IMR-90 (cell line): ENCODE measurements at regions not wholly inside any gene's neighbourhood (a gene's known extent, or its start where the extent isn't known, plus 50 kb on each side); places are given as distances from the start of the nearest gene placed in this dataset.

Source experiments
- ATAC-seq: fragments of 200-7000 bp; cut with Tn5 transposase; 2 replicates; pipeline ENCODE4 v1.9.1; 2020; ENCODE audit warnings: low read depth, mild to moderate bottlenecking, moderate library complexity
- BruUV-seq: library from RNA; stranded (reverse); fragments of 400-500 nt; replicated peaks from 2 replicates; lab custom pipeline; 2021; lab: Mats Ljungman, UMichigan
- CTCF ChIA-PET: fragments of 300-600 bp; formaldehyde crosslinking; extraction: SDS; loops from one replicate; lab custom pipeline; 2021; ENCODE audit warnings: antibody characterized with exemption; lab: Yijun Ruan, JAX
- POLR2A ChIA-PET: fragments of 300-600 bp; sonication (Branson Sonifier 250); formaldehyde crosslinking; loops from one replicate; lab custom pipeline; 2022; ENCODE audit warnings: antibody characterized with exemption; ENCODE audit not compliant: unreplicated experiment; lab: Charles Lee
- DNase-seq: peaks from one replicate; pipeline ENCODE4 v3.0.0; 2013
- H2AFZ ChIP-seq: replicated peaks from 2 replicates; pipeline ENCODE3; 2013; ENCODE audit warnings: low read length, mild to moderate bottlenecking; ENCODE audit not compliant: poor library complexity
- H2AK5ac ChIP-seq: 2 replicates; pipeline ENCODE4 v1.6.1; 2013; ENCODE audit warnings: low read depth, low read length, inconsistent platforms
- H2AK9ac ChIP-seq: replicated peaks from 2 replicates; pipeline ENCODE3; 2013; ENCODE audit warnings: mild to moderate bottlenecking, low read depth, low read length, moderate library complexity; ENCODE audit not compliant: poor library complexity
- H2BK120ac ChIP-seq: 2 replicates; pipeline ENCODE4 v1.6.1; 2013; ENCODE audit warnings: low read depth, low read length, inconsistent platforms
- H2BK15ac ChIP-seq: 3 replicates; pipeline ENCODE4 v1.6.1; 2013; ENCODE audit warnings: low read depth, low read length, inconsistent platforms
- H2BK20ac ChIP-seq: 2 replicates; pipeline ENCODE4 v1.6.1; 2013; ENCODE audit warnings: low read depth, mild to moderate bottlenecking, inconsistent platforms, low read length, moderate library complexity
- H2BK5ac ChIP-seq: 2 replicates; pipeline ENCODE4 v1.6.1; 2013; ENCODE audit warnings: mild to moderate bottlenecking, low read depth, low read length, inconsistent platforms; ENCODE audit not compliant: poor library complexity, severe bottlenecking
- H3K14ac ChIP-seq: replicated peaks from 2 replicates; pipeline ENCODE4 v1.6.1; 2013; ENCODE audit warnings: low read depth, low read length, inconsistent platforms
- H3K18ac ChIP-seq: 2 replicates; pipeline ENCODE4 v1.6.1; 2013; ENCODE audit warnings: low read depth, low read length, control low read depth
- H3K23ac ChIP-seq: 2 replicates; pipeline ENCODE4 v1.6.1; 2013; ENCODE audit warnings: low read depth, low read length, inconsistent platforms
- H3K27ac ChIP-seq: 2 replicates; pipeline ENCODE4 v1.5.1; 2013; ENCODE audit warnings: mild to moderate bottlenecking, control low read depth, low read length; ENCODE audit not compliant: insufficient read depth
- H3K27me3 ChIP-seq: 2 replicates; pipeline ENCODE4 v1.6.1; 2013; ENCODE audit warnings: low read length; ENCODE audit not compliant: control insufficient read depth, insufficient read depth
- H3K36me3 ChIP-seq: 2 replicates; pipeline ENCODE4 v1.6.1; 2013; ENCODE audit warnings: low read length, mixed read lengths; ENCODE audit not compliant: control insufficient read depth, insufficient read depth
- H3K4ac ChIP-seq: 2 replicates; pipeline ENCODE4 v1.6.1; 2013; ENCODE audit warnings: low read depth, low read length, inconsistent platforms
- H3K4me1 ChIP-seq: 2 replicates; pipeline ENCODE4 v1.6.1; 2013; ENCODE audit warnings: low read length, mixed read lengths; ENCODE audit not compliant: control insufficient read depth, insufficient read depth
- H3K4me2 ChIP-seq: 2 replicates; pipeline ENCODE4 v1.6.1; 2013; ENCODE audit warnings: low read depth, mild to moderate bottlenecking, control low read depth, low read length, moderate library complexity
- H3K4me3 ChIP-seq: 2 replicates; pipeline ENCODE4 v1.5.1; 2013; ENCODE audit warnings: low read depth, mild to moderate bottlenecking, control low read depth, low read length, moderate library complexity; ENCODE audit not compliant: insufficient read depth
- H3K56ac ChIP-seq: 2 replicates; pipeline ENCODE4 v1.6.1; 2013; ENCODE audit warnings: low read length, inconsistent platforms; ENCODE audit not compliant: insufficient read depth; ENCODE audit errors: extremely low read depth
- H3K79me1 ChIP-seq, 2 experiments: 2 replicates each; pipeline ENCODE4 v1.6.1; 2013; ENCODE audit warnings: low read length in 2 of 2, inconsistent platforms in 1 of 2, low read depth in 1 of 2
- H3K9ac ChIP-seq: 2 replicates; pipeline ENCODE4 v1.6.1; 2013; ENCODE audit warnings: low read depth, low read length, control low read depth
- H3K9me1 ChIP-seq: 2 replicates; pipeline ENCODE4 v1.6.1; 2013; ENCODE audit warnings: low read length, inconsistent platforms; ENCODE audit not compliant: insufficient read depth
- H3K9me3 ChIP-seq: 2 replicates; pipeline ENCODE4 v1.6.1; 2013; ENCODE audit warnings: low read length; ENCODE audit not compliant: control insufficient read depth, insufficient read depth
- H4K20me1 ChIP-seq: 2 replicates; pipeline ENCODE4 v1.6.1; 2013; ENCODE audit warnings: low read length, inconsistent platforms; ENCODE audit not compliant: insufficient read depth
- H4K5ac ChIP-seq: 2 replicates; pipeline ENCODE4 v1.6.1; 2013; ENCODE audit warnings: mild to moderate bottlenecking, low read depth, low read length, control low read depth
- H4K8ac ChIP-seq, 2 experiments: 2 replicates each; pipeline ENCODE4 v1.6.1; 2013; ENCODE audit warnings: low read depth in 2 of 2, low read length in 2 of 2, control low read depth in 1 of 2, inconsistent platforms in 1 of 2
- H4K91ac ChIP-seq: 2 replicates; pipeline ENCODE4 v1.6.1; 2013; ENCODE audit warnings: low read depth, low read length, inconsistent platforms; ENCODE audit not compliant: insufficient read depth
- BHLHE40 ChIP-seq: fragments of 150-350 bp; IDR thresholded peaks from 2 replicates; pipeline ENCODE4 v1.6.1; 2016; ENCODE audit warnings: mild to moderate bottlenecking, low read depth, low read length
- CEBPB ChIP-seq: IDR thresholded peaks from 2 replicates; pipeline ENCODE4 v1.6.1; 2012; ENCODE audit warnings: low read depth, low read length, improper control_type of control experiment
- CHD1 ChIP-seq: IDR thresholded peaks from 2 replicates; pipeline ENCODE4 v1.6.1; 2012; ENCODE audit warnings: low read depth, low read length, improper control_type of control experiment
- FOS ChIP-seq: fragments of 150-350 bp; IDR thresholded peaks from 2 replicates; pipeline ENCODE4 v1.6.1; 2016; ENCODE audit warnings: low read depth, low read length
- MAFK ChIP-seq: IDR thresholded peaks from 2 replicates; pipeline ENCODE4 v1.6.1; 2012; ENCODE audit warnings: low read depth, low read length, improper control_type of control experiment
- MAZ ChIP-seq: IDR thresholded peaks from 2 replicates; pipeline ENCODE4 v1.6.1; 2012; ENCODE audit warnings: low read depth, mild to moderate bottlenecking, low read length, improper control_type of control experiment, moderate library complexity, borderline replicate concordance
- MXI1 ChIP-seq: IDR thresholded peaks from 2 replicates; pipeline ENCODE4 v1.6.1; 2012; ENCODE audit warnings: low read depth, mild to moderate bottlenecking, low read length, moderate library complexity, borderline replicate concordance
- NFE2L2 ChIP-seq: fragments of 150-350 bp; IDR thresholded peaks from 2 replicates; pipeline ENCODE4 v1.6.1; 2016; ENCODE audit warnings: low read depth, mild to moderate bottlenecking, low read length
- POLR2A ChIP-seq: IDR thresholded peaks from 2 replicates; pipeline ENCODE4 v1.6.1; 2012; ENCODE audit warnings: mild to moderate bottlenecking, low read depth, low read length
- RAD21 ChIP-seq: IDR thresholded peaks from 2 replicates; pipeline ENCODE4 v1.6.1; 2012; ENCODE audit warnings: low read length, improper control_type of control experiment
- RCOR1 ChIP-seq: IDR thresholded peaks from 2 replicates; pipeline ENCODE4 v1.6.1; 2012; ENCODE audit warnings: mild to moderate bottlenecking, low read length, improper control_type of control experiment; ENCODE audit not compliant: insufficient replicate concordance
- RFX5 ChIP-seq: IDR thresholded peaks from 2 replicates; pipeline ENCODE4 v1.8.0; 2012; ENCODE audit warnings: low read depth, mild to moderate bottlenecking, low read length, moderate library complexity
- SMC3 ChIP-seq: fragments of 150-350 bp; IDR thresholded peaks from 2 replicates; pipeline ENCODE4 v1.6.1; 2016; ENCODE audit warnings: low read depth, mild to moderate bottlenecking, antibody characterized with exemption, low read length, moderate library complexity
- dilution Hi-C: fragments of 300-500 bp; cut with HindIII; formaldehyde crosslinking; loops from one replicate; pipeline ENCODE4 v1.14.3; 2018; ENCODE audit warnings: low sequenced_read_pairs; ENCODE audit not compliant: unreplicated experiment
- in situ Hi-C: fragments of 300-500 bp; cut with MboI; formaldehyde crosslinking; loops from 3 replicates; pipeline ENCODE4 v1.14.3; 2019; ENCODE audit warnings: low sequenced_read_pairs, inconsistent platforms, mixed read lengths
- intact Hi-C: fragments of 100-400 bp; cut with micrococcal nuclease; formaldehyde crosslinking; loops from 2 replicates; pipeline ENCODE4 v1.10.0; 2022
- TF ChIP-seq, protein P1 (sequence below): fragments of 150-350 bp; IDR thresholded peaks from 2 replicates; pipeline ENCODE4 v1.6.1; 2017; ENCODE audit warnings: mild to moderate bottlenecking, antibody characterized with exemption, low read length, low read depth
- TF ChIP-seq, protein P2 (sequence below): fragments of 150-350 bp; IDR thresholded peaks from 2 replicates; pipeline ENCODE4 v1.6.1; 2016; ENCODE audit warnings: low read depth, mild to moderate bottlenecking, low read length, moderate library complexity, borderline replicate concordance
- TF ChIP-seq, protein P3 (sequence below): conservative IDR thresholded peaks from 2 replicates; pipeline ENCODE4 v1.5.1; 2012; ENCODE audit warnings: mild to moderate bottlenecking, low read depth, low read length, improper control_type of control experiment

DNA sequence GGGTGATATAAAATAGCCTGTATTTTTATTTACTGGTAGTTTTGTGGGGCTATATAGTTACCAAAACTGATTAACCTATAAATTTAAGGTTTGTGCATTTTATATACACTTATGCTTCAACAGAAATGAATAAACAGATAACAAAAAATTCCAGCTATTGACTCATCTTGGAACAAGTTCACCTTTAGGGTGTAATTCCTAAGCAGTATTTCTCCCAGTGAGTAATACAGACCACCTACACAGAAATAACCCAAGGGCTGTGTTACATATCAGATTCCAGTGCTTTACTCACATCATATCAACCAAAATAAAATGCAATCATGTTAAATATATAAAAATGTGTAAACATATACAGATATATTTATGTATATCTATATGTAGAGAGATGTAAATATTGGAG is 345.6 kb downstream of the ADAMTS20 start:
- Histone ChIP-seq H3K18ac (no peak overlapping the region), H4K91ac (no peak overlapping the region), H3K4me1 (no peaks in the 10 kb centered on the region), H3K56ac (no peak overlapping the region), H3K9ac (no peak overlapping the region), H4K5ac (no peak overlapping the region), H3K9me1 (no peaks in the 10 kb centered on the region), H3K79me1 (no peaks in the 10 kb centered on the region), H2AK9ac (no peak overlapping the region), H3K27ac (no peak overlapping the region), H3K27me3 (no peaks in the 10 kb centered on the region), H3K36me3 (no peaks in the 10 kb centered on the region), H2AFZ (no peak overlapping the region), H4K20me1 (no peaks in the 10 kb centered on the region), H2BK5ac (no peak overlapping the region), H3K9me3 (no peaks in the 10 kb centered on the region), H3K4ac (no peak overlapping the region), H2BK120ac (no peak overlapping the region), H2BK20ac (no peak overlapping the region), H3K14ac (no peak overlapping the region), H3K4me3 (no peak overlapping the region), H2BK15ac (no peak overlapping the region), H3K4me2 (no peak overlapping the region), H4K8ac (no peak overlapping the region), H3K23ac (no peak overlapping the region), H2AK5ac (no peak overlapping the region)
- dilution Hi-C loops (no loop called here), in situ Hi-C loops (no loop called here), intact Hi-C loops (no loop called here)
- DNase-seq = peak; percentile 70
- BruUV-seq = no TSS peak
- CTCF ChIA-PET = no interaction called here
- no peak for ATAC-seq
- POLR2A ChIA-PET = no interaction called here
- no peak for TF ChIP-seq BHLHE40
- TF ChIP-seq MXI1 = no peak
- TF ChIP-seq, protein P1, sequence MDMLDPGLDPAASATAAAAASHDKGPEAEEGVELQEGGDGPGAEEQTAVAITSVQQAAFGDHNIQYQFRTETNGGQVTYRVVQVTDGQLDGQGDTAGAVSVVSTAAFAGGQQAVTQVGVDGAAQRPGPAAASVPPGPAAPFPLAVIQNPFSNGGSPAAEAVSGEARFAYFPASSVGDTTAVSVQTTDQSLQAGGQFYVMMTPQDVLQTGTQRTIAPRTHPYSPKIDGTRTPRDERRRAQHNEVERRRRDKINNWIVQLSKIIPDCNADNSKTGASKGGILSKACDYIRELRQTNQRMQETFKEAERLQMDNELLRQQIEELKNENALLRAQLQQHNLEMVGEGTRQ = no peak
- no peak for TF ChIP-seq CHD1
- no peak for TF ChIP-seq MAZ
- TF ChIP-seq NFE2L2 = no peak
- no peak for TF ChIP-seq MAFK
- TF ChIP-seq RAD21 = no peak
- TF ChIP-seq SMC3 = no peak
- TF ChIP-seq, protein P2, sequence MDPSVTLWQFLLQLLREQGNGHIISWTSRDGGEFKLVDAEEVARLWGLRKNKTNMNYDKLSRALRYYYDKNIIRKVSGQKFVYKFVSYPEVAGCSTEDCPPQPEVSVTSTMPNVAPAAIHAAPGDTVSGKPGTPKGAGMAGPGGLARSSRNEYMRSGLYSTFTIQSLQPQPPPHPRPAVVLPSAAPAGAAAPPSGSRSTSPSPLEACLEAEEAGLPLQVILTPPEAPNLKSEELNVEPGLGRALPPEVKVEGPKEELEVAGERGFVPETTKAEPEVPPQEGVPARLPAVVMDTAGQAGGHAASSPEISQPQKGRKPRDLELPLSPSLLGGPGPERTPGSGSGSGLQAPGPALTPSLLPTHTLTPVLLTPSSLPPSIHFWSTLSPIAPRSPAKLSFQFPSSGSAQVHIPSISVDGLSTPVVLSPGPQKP = no peak
- no peak for TF ChIP-seq RCOR1
- TF ChIP-seq RFX5 = no peak
- TF ChIP-seq CEBPB = no peak
- TF ChIP-seq, protein P3, sequence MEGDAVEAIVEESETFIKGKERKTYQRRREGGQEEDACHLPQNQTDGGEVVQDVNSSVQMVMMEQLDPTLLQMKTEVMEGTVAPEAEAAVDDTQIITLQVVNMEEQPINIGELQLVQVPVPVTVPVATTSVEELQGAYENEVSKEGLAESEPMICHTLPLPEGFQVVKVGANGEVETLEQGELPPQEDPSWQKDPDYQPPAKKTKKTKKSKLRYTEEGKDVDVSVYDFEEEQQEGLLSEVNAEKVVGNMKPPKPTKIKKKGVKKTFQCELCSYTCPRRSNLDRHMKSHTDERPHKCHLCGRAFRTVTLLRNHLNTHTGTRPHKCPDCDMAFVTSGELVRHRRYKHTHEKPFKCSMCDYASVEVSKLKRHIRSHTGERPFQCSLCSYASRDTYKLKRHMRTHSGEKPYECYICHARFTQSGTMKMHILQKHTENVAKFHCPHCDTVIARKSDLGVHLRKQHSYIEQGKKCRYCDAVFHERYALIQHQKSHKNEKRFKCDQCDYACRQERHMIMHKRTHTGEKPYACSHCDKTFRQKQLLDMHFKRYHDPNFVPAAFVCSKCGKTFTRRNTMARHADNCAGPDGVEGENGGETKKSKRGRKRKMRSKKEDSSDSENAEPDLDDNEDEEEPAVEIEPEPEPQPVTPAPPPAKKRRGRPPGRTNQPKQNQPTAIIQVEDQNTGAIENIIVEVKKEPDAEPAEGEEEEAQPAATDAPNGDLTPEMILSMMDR = no peak
- no peak for TF ChIP-seq FOS
- no peak for TF ChIP-seq POLR2A
